HEK293 (cell line): ENCODE measurements at regions not wholly inside any gene's neighbourhood (a gene's known extent, or its start where the extent isn't known, plus 50 kb on each side); places are given as distances from the start of the nearest gene placed in this dataset.

ENCODE experiments used
- CTCF ChIA-PET: fragments of 350-600 bp; formaldehyde crosslinking; extraction: SDS; loops from one replicate; lab custom pipeline; 2021; ENCODE audit warnings: antibody characterized with exemption; lab: Yijun Ruan, JAX
- POLR2A ChIA-PET: fragments of 300-600 bp; formaldehyde crosslinking; extraction: SDS; loops from one replicate; lab custom pipeline; 2020; ENCODE audit warnings: antibody characterized with exemption, inconsistent platforms; lab: Yijun Ruan, JAX
- H3K27ac ChIP-seq: fragments of 200-500 bp; sonication (Bioruptor generic); 2 replicates; pipeline ENCODE4 v1.5.1; 2014; ENCODE audit warnings: low read depth, low read length, control low read depth, inconsistent platforms; ENCODE audit errors: extremely low read depth
- H3K36me3 ChIP-seq, 2 experiments: fragments of 200-500 bp in 1 of 2; sonication (Bioruptor generic) in 1 of 2; 1 replicate in 1 of 2; 2 replicates in 1 of 2; pipeline ENCODE4 v1.5.1; 2014 to 2017; ENCODE audit warnings: inconsistent platforms in 2 of 2, low read length in 2 of 2; ENCODE audit not compliant: control insufficient read depth in 2 of 2, insufficient read depth in 1 of 2
- H3K4me1 ChIP-seq: fragments of 200-500 bp; sonication (Bioruptor generic); 2 replicates; pipeline ENCODE4 v1.5.1; 2014; ENCODE audit warnings: mild to moderate bottlenecking, low read length, inconsistent platforms; ENCODE audit not compliant: control insufficient read depth, insufficient read depth
- H3K4me3 ChIP-seq: 2 replicates; pipeline ENCODE4 v1.5.1; 2011; ENCODE audit warnings: low read depth, mild to moderate bottlenecking, control low read depth, low read length, moderate library complexity
- H3K9me3 ChIP-seq: fragments of 200-500 bp; sonication (Bioruptor generic); 2 replicates; pipeline ENCODE4 v1.5.1; 2014; ENCODE audit warnings: low read depth, low read length, inconsistent platforms; ENCODE audit not compliant: control insufficient read depth, insufficient read depth
- FEZF1 ChIP-seq: fragments of 450-650 bp; formaldehyde crosslinking; IDR thresholded peaks from 2 replicates; pipeline ENCODE4 v1.5.1; 2016; ENCODE audit warnings: missing biosample characterization, missing genetic modification characterization
- HOXD13 ChIP-seq: sonication (generic); formaldehyde crosslinking; IDR thresholded peaks from 2 replicates; pipeline ENCODE4 v1.8.0; 2022; ENCODE audit warnings: missing genetic modification reagents, borderline replicate concordance
- KLF1 ChIP-seq: fragments of 450-650 bp; formaldehyde crosslinking; IDR thresholded peaks from 2 replicates; pipeline ENCODE4 v1.5.1; 2016; ENCODE audit warnings: missing biosample characterization, missing genetic modification characterization
- KLF9 ChIP-seq: fragments of 450-650 bp; formaldehyde crosslinking; IDR thresholded peaks from 2 replicates; pipeline ENCODE4 v1.5.1; 2016; ENCODE audit warnings: missing biosample characterization, missing genetic modification characterization, low read depth
- SP3 ChIP-seq: fragments of 450-650 bp; formaldehyde crosslinking; IDR thresholded peaks from 2 replicates; pipeline ENCODE4 v1.5.1; 2016; ENCODE audit warnings: missing biosample characterization, missing genetic modification characterization
- ZNF112 ChIP-seq: fragments of 450-650 bp; formaldehyde crosslinking; IDR thresholded peaks from 2 replicates; pipeline ENCODE4 v1.5.0; 2017; ENCODE audit warnings: missing biosample characterization, missing genetic modification characterization
- ZNF121 ChIP-seq: fragments of 450-650 bp; formaldehyde crosslinking; IDR thresholded peaks from 2 replicates; pipeline ENCODE4 v1.5.1; 2016; ENCODE audit warnings: missing biosample characterization, missing genetic modification characterization
- ZNF133 ChIP-seq: fragments of 450-650 bp; formaldehyde crosslinking; IDR thresholded peaks from 2 replicates; pipeline ENCODE4 v1.5.1; 2016; ENCODE audit warnings: missing biosample characterization, missing genetic modification characterization
- ZNF155 ChIP-seq: fragments of 450-650 bp; formaldehyde crosslinking; IDR thresholded peaks from 2 replicates; pipeline ENCODE4 v1.5.1; 2016; ENCODE audit warnings: missing biosample characterization, missing genetic modification characterization
- ZNF169 ChIP-seq: fragments of 450-650 bp; formaldehyde crosslinking; IDR thresholded peaks from 2 replicates; pipeline ENCODE4 v1.5.1; 2016; ENCODE audit warnings: missing biosample characterization, missing genetic modification characterization
- ZNF175 ChIP-seq: fragments of 450-650 bp; formaldehyde crosslinking; IDR thresholded peaks from 2 replicates; pipeline ENCODE4 v1.5.1; 2016; ENCODE audit warnings: missing biosample characterization, missing genetic modification characterization
- ZNF19 ChIP-seq: fragments of 450-650 bp; formaldehyde crosslinking; IDR thresholded peaks from 2 replicates; pipeline ENCODE4; 2016; ENCODE audit warnings: missing biosample characterization, missing genetic modification characterization, low read depth
- ZNF292 ChIP-seq: fragments of 450-650 bp; formaldehyde crosslinking; IDR thresholded peaks from 2 replicates; pipeline ENCODE4 v1.5.1; 2016; ENCODE audit warnings: low read depth, missing biosample characterization, missing genetic modification characterization, borderline replicate concordance
- ZNF404 ChIP-seq: fragments of 450-650 bp; formaldehyde crosslinking; IDR thresholded peaks from 2 replicates; pipeline ENCODE4 v1.5.1; 2017; ENCODE audit warnings: missing biosample characterization, missing genetic modification characterization
- ZNF423 ChIP-seq: fragments of 450-650 bp; formaldehyde crosslinking; IDR thresholded peaks from 2 replicates; pipeline ENCODE4 v1.5.1; 2016; ENCODE audit warnings: missing biosample characterization, missing genetic modification characterization
- ZNF433 ChIP-seq: fragments of 450-650 bp; formaldehyde crosslinking; IDR thresholded peaks from 2 replicates; pipeline ENCODE4 v1.5.1; 2016; ENCODE audit warnings: missing biosample characterization, missing genetic modification characterization, low read depth
- ZNF514 ChIP-seq: fragments of 450-650 bp; formaldehyde crosslinking; IDR thresholded peaks from 2 replicates; pipeline ENCODE4 v1.5.1; 2016; ENCODE audit warnings: missing biosample characterization, missing genetic modification characterization
- ZNF530 ChIP-seq: fragments of 450-650 bp; formaldehyde crosslinking; IDR thresholded peaks from 2 replicates; pipeline ENCODE4 v1.5.1; 2016; ENCODE audit warnings: low read depth, missing biosample characterization, missing genetic modification characterization
- ZNF544 ChIP-seq: fragments of 450-650 bp; formaldehyde crosslinking; IDR thresholded peaks from 2 replicates; pipeline ENCODE4 v1.5.0; 2017; ENCODE audit warnings: missing biosample characterization, missing genetic modification characterization
- ZNF548 ChIP-seq: fragments of 450-650 bp; formaldehyde crosslinking; IDR thresholded peaks from 2 replicates; pipeline ENCODE4 v1.5.1; 2016; ENCODE audit warnings: missing biosample characterization, missing genetic modification characterization
- ZNF600 ChIP-seq: fragments of 450-650 bp; formaldehyde crosslinking; IDR thresholded peaks from 2 replicates; pipeline ENCODE4 v1.5.1; 2016; ENCODE audit warnings: missing biosample characterization, missing genetic modification characterization
- ZNF623 ChIP-seq: fragments of 450-650 bp; formaldehyde crosslinking; IDR thresholded peaks from 2 replicates; pipeline ENCODE4 v1.5.1; 2016; ENCODE audit warnings: missing biosample characterization, missing genetic modification characterization
- ZNF660 ChIP-seq: fragments of 450-650 bp; IDR thresholded peaks from 2 replicates; pipeline ENCODE4 v1.5.1; 2018; ENCODE audit warnings: missing biosample characterization, mild to moderate bottlenecking, missing genetic modification characterization
- ZNF777 ChIP-seq: fragments of 450-650 bp; formaldehyde crosslinking; IDR thresholded peaks from 2 replicates; pipeline ENCODE4 v1.5.1; 2017; ENCODE audit warnings: missing biosample characterization, missing genetic modification characterization, borderline replicate concordance
- TF ChIP-seq, protein P1 (sequence below): fragments of 450-650 bp; formaldehyde crosslinking; IDR thresholded peaks from 2 replicates; pipeline ENCODE4 v1.5.1; 2017; ENCODE audit warnings: missing biosample characterization, missing genetic modification characterization
- TF ChIP-seq, protein P2 (sequence below): sonication (generic); formaldehyde crosslinking; IDR thresholded peaks from 2 replicates; pipeline ENCODE4 v1.8.1; 2022; ENCODE audit warnings: mild to moderate bottlenecking, moderate library complexity, missing genetic modification reagents
- TF ChIP-seq, protein P3 (sequence below): fragments of 450-650 bp; formaldehyde crosslinking; IDR thresholded peaks from 2 replicates; pipeline ENCODE4 v1.5.1; 2016; ENCODE audit warnings: missing biosample characterization, missing genetic modification characterization
- TF ChIP-seq, protein P4 (sequence below): fragments of 450-650 bp; formaldehyde crosslinking; IDR thresholded peaks from 2 replicates; pipeline ENCODE4 v1.5.1; 2016; ENCODE audit warnings: missing biosample characterization, missing genetic modification characterization

DNA sequence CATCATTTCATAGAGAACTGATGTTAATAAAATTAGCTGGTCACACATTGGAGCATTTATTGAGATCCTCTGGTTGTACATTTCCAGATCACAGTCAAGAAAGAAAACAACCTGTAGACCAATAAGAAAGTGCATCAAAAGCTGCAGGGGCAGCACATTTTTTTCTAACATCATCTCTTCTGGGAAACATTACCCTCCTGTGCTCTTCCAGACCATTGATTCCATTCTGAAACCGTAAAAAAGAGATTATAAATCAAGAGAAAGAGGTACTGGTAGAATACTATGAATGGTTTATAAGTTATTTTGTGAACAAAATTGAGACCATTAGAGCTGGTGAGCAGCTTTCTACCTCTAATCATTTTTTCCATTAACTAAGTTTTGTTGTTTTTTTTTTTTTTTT is 1548.2 kb upstream of the CELF4 start (continued):
- TF ChIP-seq, protein P1, sequence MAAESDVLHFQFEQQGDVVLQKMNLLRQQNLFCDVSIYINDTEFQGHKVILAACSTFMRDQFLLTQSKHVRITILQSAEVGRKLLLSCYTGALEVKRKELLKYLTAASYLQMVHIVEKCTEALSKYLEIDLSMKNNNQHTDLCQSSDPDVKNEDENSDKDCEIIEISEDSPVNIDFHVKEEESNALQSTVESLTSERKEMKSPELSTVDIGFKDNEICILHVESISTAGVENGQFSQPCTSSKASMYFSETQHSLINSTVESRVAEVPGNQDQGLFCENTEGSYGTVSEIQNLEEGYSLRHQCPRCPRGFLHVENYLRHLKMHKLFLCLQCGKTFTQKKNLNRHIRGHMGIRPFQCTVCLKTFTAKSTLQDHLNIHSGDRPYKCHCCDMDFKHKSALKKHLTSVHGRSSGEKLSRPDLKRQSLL (tag by site-specific recombination) = no peak
- no peak for TF ChIP-seq ZNF19 (tag by site-specific recombination)
- no peak for TF ChIP-seq ZNF292
- no peak for TF ChIP-seq ZNF404 (tag by site-specific recombination)
- TF ChIP-seq ZNF777 (tag by site-specific recombination) = no peak
- no peak for TF ChIP-seq ZNF514 (tag by site-specific recombination)
- TF ChIP-seq ZNF544 (tag by site-specific recombination) = no peak
- no peak for TF ChIP-seq SP3
- TF ChIP-seq, protein P2, sequence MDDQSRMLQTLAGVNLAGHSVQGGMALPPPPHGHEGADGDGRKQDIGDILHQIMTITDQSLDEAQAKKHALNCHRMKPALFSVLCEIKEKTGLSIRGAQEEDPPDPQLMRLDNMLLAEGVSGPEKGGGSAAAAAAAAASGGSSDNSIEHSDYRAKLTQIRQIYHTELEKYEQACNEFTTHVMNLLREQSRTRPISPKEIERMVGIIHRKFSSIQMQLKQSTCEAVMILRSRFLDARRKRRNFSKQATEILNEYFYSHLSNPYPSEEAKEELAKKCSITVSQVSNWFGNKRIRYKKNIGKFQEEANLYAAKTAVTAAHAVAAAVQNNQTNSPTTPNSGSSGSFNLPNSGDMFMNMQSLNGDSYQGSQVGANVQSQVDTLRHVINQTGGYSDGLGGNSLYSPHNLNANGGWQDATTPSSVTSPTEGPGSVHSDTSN (CRISPR knock-in tag) = no peak
- no peak for TF ChIP-seq ZNF600
- TF ChIP-seq ZNF623 (tag by site-specific recombination) = no peak
- TF ChIP-seq ZNF433 (tag by site-specific recombination) = no peak

DNA sequence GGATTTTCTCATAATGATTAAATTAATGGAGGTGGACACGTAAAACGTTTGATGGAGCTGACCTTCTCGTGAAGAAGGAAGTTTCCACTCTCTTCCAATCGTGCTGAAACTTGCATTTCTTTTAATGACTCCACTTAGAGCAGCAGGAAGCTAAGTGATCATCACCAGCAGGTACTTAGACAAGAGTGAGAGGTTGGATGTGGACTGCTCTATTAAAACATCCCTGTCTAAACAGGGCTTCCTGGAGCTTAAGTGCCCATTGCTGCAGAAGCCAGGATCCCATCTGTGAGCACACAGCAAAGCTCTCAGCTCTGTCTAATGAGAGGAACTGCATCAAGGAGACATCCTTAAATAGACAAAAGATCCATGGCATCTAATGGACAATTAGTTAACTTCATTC is 1539.5 kb upstream of the CELF4 start:
- H3K27ac ChIP-seq = no peak overlapping the region
- no peak overlapping the region for H3K4me3 ChIP-seq
- no peaks in the 10 kb centered on the region for H3K36me3 ChIP-seq
- POLR2A ChIA-PET = no interaction called here
- H3K9me3 ChIP-seq = no peaks in the 10 kb centered on the region
- TF ChIP-seq ZNF423 (tag by site-specific recombination) (no peak), ZNF121 (no peak), ZNF112 (tag by site-specific recombination) (no peak), ZNF169 (tag by site-specific recombination) (no peak), KLF9 (tag by site-specific recombination) (no peak), HOXD13 (no peak), ZNF530 (tag by site-specific recombination) (no peak), ZNF133 (tag by site-specific recombination) (no peak), ZNF175 (tag by site-specific recombination) (no peak), ZNF548 (tag by site-specific recombination) (no peak), ZNF660 (no peak), FEZF1 (tag by site-specific recombination) (no peak), KLF1 (no peak), ZNF155 (tag by site-specific recombination) (no peak)
- TF ChIP-seq, protein P3, sequence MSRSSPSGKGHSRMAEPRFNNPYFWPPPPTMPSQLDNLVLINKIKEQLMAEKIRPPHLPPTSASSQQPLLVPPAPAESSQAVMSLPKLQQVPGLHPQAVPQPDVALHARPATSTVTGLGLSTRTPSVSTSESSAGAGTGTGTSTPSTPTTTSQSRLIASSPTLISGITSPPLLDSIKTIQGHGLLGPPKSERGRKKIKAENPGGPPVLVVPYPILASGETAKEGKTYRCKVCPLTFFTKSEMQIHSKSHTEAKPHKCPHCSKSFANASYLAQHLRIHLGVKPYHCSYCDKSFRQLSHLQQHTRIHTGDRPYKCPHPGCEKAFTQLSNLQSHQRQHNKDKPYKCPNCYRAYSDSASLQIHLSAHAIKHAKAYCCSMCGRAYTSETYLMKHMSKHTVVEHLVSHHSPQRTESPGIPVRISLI (tag by site-specific recombination) = no peak
- TF ChIP-seq, protein P4, sequence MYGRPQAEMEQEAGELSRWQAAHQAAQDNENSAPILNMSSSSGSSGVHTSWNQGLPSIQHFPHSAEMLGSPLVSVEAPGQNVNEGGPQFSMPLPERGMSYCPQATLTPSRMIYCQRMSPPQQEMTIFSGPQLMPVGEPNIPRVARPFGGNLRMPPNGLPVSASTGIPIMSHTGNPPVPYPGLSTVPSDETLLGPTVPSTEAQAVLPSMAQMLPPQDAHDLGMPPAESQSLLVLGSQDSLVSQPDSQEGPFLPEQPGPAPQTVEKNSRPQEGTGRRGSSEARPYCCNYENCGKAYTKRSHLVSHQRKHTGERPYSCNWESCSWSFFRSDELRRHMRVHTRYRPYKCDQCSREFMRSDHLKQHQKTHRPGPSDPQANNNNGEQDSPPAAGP = no peak
- TF ChIP-seq, all 188 proteins: peak for 0
- CTCF ChIA-PET = no interaction called here
- no peaks in the 10 kb centered on the region for H3K4me1 ChIP-seq
